BE2C (cell line): ENCODE measurements at regions not wholly inside any gene's neighbourhood (a gene's known extent, or its start where the extent isn't known, plus 50 kb on each side); places are given as distances from the start of the nearest gene placed in this dataset.

Experiments used
- DNase-seq: peaks from one replicate; pipeline ENCODE4 v3.0.0-alpha.2; 2020
- H3K27me3 ChIP-seq: fragments of 250-450 bp; sonication (Bioruptor Pico); 2 replicates; pipeline ENCODE4 v1.5.1; 2020; ENCODE audit warnings: mild to moderate bottlenecking
- H3K36me3 ChIP-seq: fragments of 250-450 bp; sonication (Bioruptor Pico); 2 replicates; pipeline ENCODE4 v1.5.1; 2020; ENCODE audit warnings: mild to moderate bottlenecking
- H3K4me1 ChIP-seq: fragments of 250-450 bp; sonication (Bioruptor Pico); 2 replicates; pipeline ENCODE4 v1.5.1; 2020
- H3K4me3 ChIP-seq: 2 replicates; pipeline ENCODE4 v1.5.1; 2011; ENCODE audit warnings: low read depth, low read length
- H3K9me3 ChIP-seq: fragments of 250-450 bp; sonication (Bioruptor Pico); 2 replicates; pipeline ENCODE4 v1.5.1; 2020
- TF ChIP-seq, protein P1 (sequence below): IDR thresholded peaks from 2 replicates; pipeline ENCODE4 v1.5.1; 2012; ENCODE audit warnings: mild to moderate bottlenecking, low read depth, low read length

DNA sequence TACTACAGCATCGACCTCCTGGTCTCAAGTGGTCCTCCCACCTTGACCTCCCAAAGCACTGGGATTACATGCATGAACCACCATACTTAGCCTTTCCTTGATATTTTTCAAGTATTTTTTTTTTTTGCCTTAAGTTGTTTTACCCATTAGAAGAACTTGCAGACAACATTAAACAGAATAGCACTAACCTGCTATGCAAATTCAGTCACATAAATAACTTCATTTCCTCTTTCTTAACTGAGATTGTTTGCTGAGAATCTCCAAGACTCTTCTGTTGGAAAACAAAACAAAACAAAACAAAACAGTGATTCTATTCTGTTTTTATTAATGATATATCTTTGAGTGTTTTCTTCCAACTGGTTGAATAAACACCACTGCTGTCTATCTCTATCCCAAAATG lies 115.9 kb upstream of the IFNG-AS1 start:
- H3K27me3 ChIP-seq = no peaks in the 10 kb centered on the region
- H3K4me3 ChIP-seq = no peak overlapping the region

GRCh38 chr12:67876305-67876915 lies 112.8 kb upstream of the IFNG-AS1 start:
- no peaks in the 10 kb centered on the region for H3K36me3 ChIP-seq
- H3K9me3 ChIP-seq = no peaks in the 10 kb centered on the region
- H3K4me3 ChIP-seq = no peak overlapping the region
- H3K4me1 ChIP-seq = no peaks in the 10 kb centered on the region
- no peak for DNase-seq
- H3K27me3 ChIP-seq = no peaks in the 10 kb centered on the region
- TF ChIP-seq, protein P1, sequence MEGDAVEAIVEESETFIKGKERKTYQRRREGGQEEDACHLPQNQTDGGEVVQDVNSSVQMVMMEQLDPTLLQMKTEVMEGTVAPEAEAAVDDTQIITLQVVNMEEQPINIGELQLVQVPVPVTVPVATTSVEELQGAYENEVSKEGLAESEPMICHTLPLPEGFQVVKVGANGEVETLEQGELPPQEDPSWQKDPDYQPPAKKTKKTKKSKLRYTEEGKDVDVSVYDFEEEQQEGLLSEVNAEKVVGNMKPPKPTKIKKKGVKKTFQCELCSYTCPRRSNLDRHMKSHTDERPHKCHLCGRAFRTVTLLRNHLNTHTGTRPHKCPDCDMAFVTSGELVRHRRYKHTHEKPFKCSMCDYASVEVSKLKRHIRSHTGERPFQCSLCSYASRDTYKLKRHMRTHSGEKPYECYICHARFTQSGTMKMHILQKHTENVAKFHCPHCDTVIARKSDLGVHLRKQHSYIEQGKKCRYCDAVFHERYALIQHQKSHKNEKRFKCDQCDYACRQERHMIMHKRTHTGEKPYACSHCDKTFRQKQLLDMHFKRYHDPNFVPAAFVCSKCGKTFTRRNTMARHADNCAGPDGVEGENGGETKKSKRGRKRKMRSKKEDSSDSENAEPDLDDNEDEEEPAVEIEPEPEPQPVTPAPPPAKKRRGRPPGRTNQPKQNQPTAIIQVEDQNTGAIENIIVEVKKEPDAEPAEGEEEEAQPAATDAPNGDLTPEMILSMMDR = no peak

More for the DNA sequence above, 115.9 kb upstream of the IFNG-AS1 start:
- TF ChIP-seq, protein P1 = no peak
- H3K4me1 ChIP-seq = no peaks in the 10 kb centered on the region
- DNase-seq = no peak
- H3K36me3 ChIP-seq = no peaks in the 10 kb centered on the region
- no peaks in the 10 kb centered on the region for H3K9me3 ChIP-seq

GRCh38 chr12:67877727-67878126 lies 111.5 kb upstream of the IFNG-AS1 start:
- H3K9me3 ChIP-seq = no peaks in the 10 kb centered on the region
- no peaks in the 10 kb centered on the region for H3K4me1 ChIP-seq
- H3K36me3 ChIP-seq = no peaks in the 10 kb centered on the region
- no peak overlapping the region for H3K4me3 ChIP-seq
- TF ChIP-seq, protein P1 = no peak
- H3K27me3 ChIP-seq = no peaks in the 10 kb centered on the region
- DNase-seq = no peak

DNA sequence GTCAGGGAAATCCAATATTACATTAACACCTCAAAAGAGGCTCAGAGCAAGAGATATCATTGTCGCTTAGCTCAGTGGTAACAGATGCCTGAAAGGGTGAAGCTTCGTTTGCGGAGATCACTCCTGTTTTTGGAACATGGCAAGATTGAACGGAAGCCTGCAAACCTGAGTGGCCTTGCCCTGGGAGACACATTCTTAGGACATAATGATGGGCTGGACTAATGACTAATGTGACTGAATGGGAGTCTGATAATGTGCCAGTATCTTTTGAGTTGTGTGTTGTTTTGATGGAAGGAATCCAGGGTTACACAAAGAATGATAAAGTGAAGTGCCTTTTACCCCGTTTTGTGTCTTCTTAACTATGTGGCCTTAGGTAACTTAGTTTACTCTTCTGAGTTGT lies 109.3 kb upstream of the IFNG-AS1 start:
- H3K27me3 ChIP-seq = no peaks in the 10 kb centered on the region
- H3K36me3 ChIP-seq = no peaks in the 10 kb centered on the region
- H3K9me3 ChIP-seq = no peaks in the 10 kb centered on the region
- TF ChIP-seq, protein P1 = no peak
- H3K4me3 ChIP-seq = no peak overlapping the region
- no peaks in the 10 kb centered on the region for H3K4me1 ChIP-seq
- no peak for DNase-seq

DNA sequence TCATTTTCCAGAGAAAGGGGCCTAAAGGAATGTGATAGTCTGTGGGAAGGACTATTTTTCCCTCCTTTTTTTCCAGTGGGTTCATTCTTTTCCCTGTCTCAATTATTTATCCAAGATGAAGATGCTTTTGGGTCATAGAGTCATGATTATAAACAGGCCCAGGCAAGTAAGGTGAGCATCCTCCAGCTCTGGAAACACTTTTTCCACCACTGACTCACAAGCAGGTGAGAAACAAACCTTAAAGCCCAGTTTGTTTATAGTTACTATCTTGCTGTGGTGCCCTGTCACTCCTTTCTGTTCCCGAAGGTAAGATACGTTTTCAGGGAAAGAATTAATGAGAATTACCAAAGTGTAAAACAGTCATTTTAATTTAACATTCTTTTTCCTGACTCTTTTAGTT lies 107.7 kb upstream of the IFNG-AS1 start:
- H3K36me3 ChIP-seq = no peaks in the 10 kb centered on the region
- no peaks in the 10 kb centered on the region for H3K9me3 ChIP-seq
- TF ChIP-seq, protein P1 = no peak
- no peaks in the 10 kb centered on the region for H3K4me1 ChIP-seq
- no peak for DNase-seq
- no peak overlapping the region for H3K4me3 ChIP-seq
- no peaks in the 10 kb centered on the region for H3K27me3 ChIP-seq

GRCh38 chr12:67884596-67884995 lies 104.7 kb upstream of the IFNG-AS1 start:
- DNase-seq = no peak
- TF ChIP-seq, protein P1 = no peak
- no peaks in the 10 kb centered on the region for H3K9me3 ChIP-seq
- H3K27me3 ChIP-seq = no peaks in the 10 kb centered on the region
- no peaks in the 10 kb centered on the region for H3K4me1 ChIP-seq
- H3K36me3 ChIP-seq = no peaks in the 10 kb centered on the region
- H3K4me3 ChIP-seq = no peak overlapping the region
